A673 (cell line): ENCODE measurements at regions not wholly inside any gene's neighbourhood (a gene's known extent, or its start where the extent isn't known, plus 50 kb on each side); places are given as distances from the start of the nearest gene placed in this dataset.

Experiments
- CTCF ChIP-seq: fragments of 300-800, 200-600 bp; sonication (generic); conservative IDR thresholded peaks from 2 replicates; pipeline ENCODE4 v1.5.1; 2017; ENCODE audit warnings: low read depth, mild to moderate bottlenecking, antibody characterized with exemption, low read length, moderate library complexity, mixed read lengths
- EZH2 ChIP-seq: fragments of 200-600 bp; sonication (generic); IDR thresholded peaks from 2 replicates; pipeline ENCODE4 v1.6.1; 2017; ENCODE audit warnings: borderline replicate concordance, low read depth, mild to moderate bottlenecking, mixed read lengths, antibody characterized with exemption, low read length; ENCODE audit not compliant: poor library complexity, severe bottlenecking

- TF ChIP-seq CTCF, result no peak
- no peak for TF ChIP-seq EZH2
Observed at GRCh38 chr15:81863162-81863561, 182.7 kb downstream of the MEX3B start.
